ENCODE measurements at regions not wholly inside any gene's neighbourhood (a gene's known extent, or its start where the extent isn't known, plus 50 kb on each side); places are given as distances from the start of the nearest gene placed in this dataset.

GRCh38 chr3:59392116-59392515, 342.3 kb upstream of the CFAP20DC start:
- TF ChIP-seq CTCF (conservative IDR thresholded peaks at IDR 0.05): no peak
- TF ChIP-seq EZH2 (IDR thresholded peaks at IDR 0.05; ENCODE audit: low read depth): no peak

Data from PC-9 (cell line).